ENCODE measurements at regions not wholly inside any gene's neighbourhood (a gene's known extent, or its start where the extent isn't known, plus 50 kb on each side); places are given as distances from the start of the nearest gene placed in this dataset.

DNA sequence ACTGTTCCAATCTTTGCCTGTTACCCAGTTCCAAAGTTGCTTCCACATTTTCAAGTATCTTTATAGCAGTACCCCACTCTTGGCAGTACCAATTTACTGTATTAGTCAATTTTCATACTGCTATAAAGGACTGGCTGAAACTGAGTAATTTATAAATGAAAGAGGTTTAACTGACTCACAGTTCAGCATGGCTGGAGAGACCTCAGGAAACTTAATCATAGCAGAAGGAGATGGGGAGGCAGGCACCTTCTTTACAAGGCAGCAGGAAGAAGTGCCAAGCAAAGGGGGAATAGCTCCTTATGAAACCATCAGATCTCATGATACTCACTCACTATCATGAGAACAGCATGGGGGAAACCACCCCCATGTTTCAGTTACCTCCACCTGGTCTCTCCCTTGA is 215.0 kb downstream of the SNAPC1 start:
- no peak overlapping the region for H3K27ac Mint-ChIP-seq (ENCODE audit: unreplicated experiment)

DNA sequence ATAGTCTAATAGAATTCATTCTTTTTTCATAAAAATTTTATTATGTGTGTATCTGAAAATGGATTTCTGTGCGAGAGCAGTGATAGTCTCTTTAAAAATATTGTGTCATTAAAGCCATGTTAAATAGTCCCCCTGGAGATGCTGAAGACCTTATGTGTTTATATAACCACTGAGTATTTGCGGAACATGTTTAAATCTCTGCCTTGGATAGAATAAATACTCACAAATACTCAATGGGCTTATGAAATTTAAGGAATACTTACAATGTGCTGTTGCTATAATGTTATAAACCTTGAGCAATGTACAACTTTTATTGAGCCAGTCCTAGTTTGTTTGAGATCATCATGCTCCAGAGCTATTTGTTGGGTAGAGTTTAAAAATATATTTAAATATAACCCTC is 226.0 kb downstream of the SNAPC1 start:
- no peak for DNase-seq (ENCODE audit: low spot score)
- TF ChIP-seq, protein P1, sequence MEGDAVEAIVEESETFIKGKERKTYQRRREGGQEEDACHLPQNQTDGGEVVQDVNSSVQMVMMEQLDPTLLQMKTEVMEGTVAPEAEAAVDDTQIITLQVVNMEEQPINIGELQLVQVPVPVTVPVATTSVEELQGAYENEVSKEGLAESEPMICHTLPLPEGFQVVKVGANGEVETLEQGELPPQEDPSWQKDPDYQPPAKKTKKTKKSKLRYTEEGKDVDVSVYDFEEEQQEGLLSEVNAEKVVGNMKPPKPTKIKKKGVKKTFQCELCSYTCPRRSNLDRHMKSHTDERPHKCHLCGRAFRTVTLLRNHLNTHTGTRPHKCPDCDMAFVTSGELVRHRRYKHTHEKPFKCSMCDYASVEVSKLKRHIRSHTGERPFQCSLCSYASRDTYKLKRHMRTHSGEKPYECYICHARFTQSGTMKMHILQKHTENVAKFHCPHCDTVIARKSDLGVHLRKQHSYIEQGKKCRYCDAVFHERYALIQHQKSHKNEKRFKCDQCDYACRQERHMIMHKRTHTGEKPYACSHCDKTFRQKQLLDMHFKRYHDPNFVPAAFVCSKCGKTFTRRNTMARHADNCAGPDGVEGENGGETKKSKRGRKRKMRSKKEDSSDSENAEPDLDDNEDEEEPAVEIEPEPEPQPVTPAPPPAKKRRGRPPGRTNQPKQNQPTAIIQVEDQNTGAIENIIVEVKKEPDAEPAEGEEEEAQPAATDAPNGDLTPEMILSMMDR (IDR thresholded peaks at IDR 0.05): no peak
- Mint-ChIP-seq H3K4me1 (ENCODE audit: low read depth) (peaks cover 46% of the 10 kb centered on the region), H3K4me3 (ENCODE audit: unreplicated experiment) (no peak overlapping the region), H3K27ac (ENCODE audit: unreplicated experiment) (no peak overlapping the region), H3K9me3 (ENCODE audit: low read depth) (no peaks in the 10 kb centered on the region), H3K27me3 (ENCODE audit: low read depth) (no peaks in the 10 kb centered on the region), H3K36me3 (ENCODE audit: low read depth) (peaks cover 2% of the 10 kb centered on the region)

More for the DNA sequence above, 215.0 kb downstream of the SNAPC1 start:
- Mint-ChIP-seq H3K36me3 (ENCODE audit: low read depth) (peaks cover 17% of the 10 kb centered on the region), H3K27me3 (ENCODE audit: low read depth) (no peaks in the 10 kb centered on the region), H3K4me3 (ENCODE audit: unreplicated experiment) (no peak overlapping the region), H3K9me3 (ENCODE audit: low read depth) (peaks cover 4% of the 10 kb centered on the region), H3K4me1 (ENCODE audit: low read depth) (peaks cover 45% of the 10 kb centered on the region)
- TF ChIP-seq, protein P1 (IDR thresholded peaks at IDR 0.05): no peak
- DNase-seq (ENCODE audit: low spot score): no peak

DNA sequence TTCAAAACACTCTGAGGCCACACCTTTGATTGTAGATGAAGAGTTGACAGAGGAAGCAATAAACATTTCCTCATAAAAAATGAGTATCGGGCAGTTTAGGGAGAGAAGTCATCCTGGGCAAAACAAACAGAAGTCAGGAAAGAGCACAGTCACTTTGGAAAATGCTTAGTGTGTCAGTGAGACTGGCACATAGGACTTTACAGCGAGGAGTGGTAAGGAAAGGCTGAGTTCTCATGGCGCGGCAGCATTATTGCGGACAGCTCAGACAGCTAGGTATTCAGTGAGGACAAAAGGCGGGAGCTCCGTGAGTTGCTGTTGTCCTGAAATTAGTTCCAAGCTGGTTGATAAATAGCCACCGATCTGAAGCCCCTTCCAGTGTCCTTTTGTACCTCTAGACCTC is 229.9 kb downstream of the SNAPC1 start:
- Mint-ChIP-seq H3K4me1 (ENCODE audit: low read depth) (peaks cover 31% of the 10 kb centered on the region), H3K27ac (ENCODE audit: unreplicated experiment) (no peak overlapping the region), H3K9me3 (ENCODE audit: low read depth) (no peaks in the 10 kb centered on the region), H3K4me3 (ENCODE audit: unreplicated experiment) (no peak overlapping the region), H3K36me3 (ENCODE audit: low read depth) (peaks cover 2% of the 10 kb centered on the region), H3K27me3 (ENCODE audit: low read depth) (no peaks in the 10 kb centered on the region)
- TF ChIP-seq, protein P1 (IDR thresholded peaks at IDR 0.05): no peak
- DNase-seq (ENCODE audit: low spot score): no peak

DNA sequence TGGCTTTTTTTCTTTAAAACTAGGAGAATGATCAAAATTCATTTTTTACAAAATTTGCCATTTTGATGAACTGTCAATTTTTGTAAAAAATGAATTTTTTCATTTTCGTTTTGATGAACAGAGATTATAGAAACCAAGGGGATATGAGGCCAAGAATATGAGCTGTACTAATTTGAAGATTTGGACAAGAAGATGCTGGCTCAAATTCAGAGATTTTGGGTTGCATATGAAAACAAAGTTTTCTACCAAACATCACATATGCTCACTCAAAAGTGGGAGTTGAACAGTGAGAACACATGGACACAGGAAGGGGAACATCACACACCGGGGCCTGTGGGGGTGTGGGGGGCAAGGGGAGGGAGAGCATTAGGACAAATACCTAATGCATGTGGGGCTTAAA is 230.7 kb downstream of the SNAPC1 start:
- Mint-ChIP-seq H3K9me3 (ENCODE audit: low read depth) (no peaks in the 10 kb centered on the region), H3K4me3 (ENCODE audit: unreplicated experiment) (no peak overlapping the region), H3K4me1 (ENCODE audit: low read depth) (peaks cover 39% of the 10 kb centered on the region), H3K27me3 (ENCODE audit: low read depth) (no peaks in the 10 kb centered on the region), H3K36me3 (ENCODE audit: low read depth) (peaks cover 2% of the 10 kb centered on the region), H3K27ac (ENCODE audit: unreplicated experiment) (no peak overlapping the region)
- no peak for DNase-seq (ENCODE audit: low spot score)
- TF ChIP-seq, protein P1 (IDR thresholded peaks at IDR 0.05): no peak

DNA sequence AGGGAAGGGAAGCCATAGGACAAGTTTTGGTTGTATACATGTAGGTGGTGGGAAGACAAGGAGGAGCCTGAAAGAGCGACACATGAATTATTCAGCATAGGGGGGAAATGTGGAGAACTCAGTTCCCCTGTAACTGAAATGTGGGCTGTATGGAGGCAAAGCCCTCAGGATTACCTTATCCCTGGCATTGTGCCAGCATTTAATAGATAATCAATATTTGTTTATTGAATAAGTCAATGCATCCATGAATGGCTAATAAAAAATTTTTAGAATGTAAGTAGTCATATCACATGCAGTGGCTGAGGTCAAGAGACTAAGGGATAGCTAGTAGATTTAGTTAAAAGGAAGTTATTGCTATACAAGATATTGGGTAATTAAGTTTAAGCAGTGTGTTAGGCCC is 232.4 kb downstream of the SNAPC1 start:
- Mint-ChIP-seq H3K36me3 (ENCODE audit: low read depth) (peaks cover 3% of the 10 kb centered on the region), H3K27ac (ENCODE audit: unreplicated experiment) (no peak overlapping the region), H3K4me1 (ENCODE audit: low read depth) (peaks cover 39% of the 10 kb centered on the region), H3K9me3 (ENCODE audit: low read depth) (peaks cover 4% of the 10 kb centered on the region), H3K4me3 (ENCODE audit: unreplicated experiment) (no peak overlapping the region), H3K27me3 (ENCODE audit: low read depth) (no peaks in the 10 kb centered on the region)
- TF ChIP-seq, protein P1 (IDR thresholded peaks at IDR 0.05): no peak
- DNase-seq (ENCODE audit: low spot score): no peak

All from chondrocyte (in vitro differentiated cells).